NCI-H2081 (cell line): ENCODE measurements at regions not wholly inside any gene's neighbourhood (a gene's known extent, or its start where the extent isn't known, plus 50 kb on each side); places are given as distances from the start of the nearest gene placed in this dataset.
A peak's percentile ranks its signal among the peaks of the same experiment; 100 is the strongest.

Source experiments
- DNase-seq, 2 experiments: peaks; one replicate each; lab custom pipeline; 2025; lab: John Stamatoyannopoulos, UW

GRCh38 chr5:20113931-20114330, 125.9 kb upstream of the CDH18 start:
- no peak for DNase-seq

DNA sequence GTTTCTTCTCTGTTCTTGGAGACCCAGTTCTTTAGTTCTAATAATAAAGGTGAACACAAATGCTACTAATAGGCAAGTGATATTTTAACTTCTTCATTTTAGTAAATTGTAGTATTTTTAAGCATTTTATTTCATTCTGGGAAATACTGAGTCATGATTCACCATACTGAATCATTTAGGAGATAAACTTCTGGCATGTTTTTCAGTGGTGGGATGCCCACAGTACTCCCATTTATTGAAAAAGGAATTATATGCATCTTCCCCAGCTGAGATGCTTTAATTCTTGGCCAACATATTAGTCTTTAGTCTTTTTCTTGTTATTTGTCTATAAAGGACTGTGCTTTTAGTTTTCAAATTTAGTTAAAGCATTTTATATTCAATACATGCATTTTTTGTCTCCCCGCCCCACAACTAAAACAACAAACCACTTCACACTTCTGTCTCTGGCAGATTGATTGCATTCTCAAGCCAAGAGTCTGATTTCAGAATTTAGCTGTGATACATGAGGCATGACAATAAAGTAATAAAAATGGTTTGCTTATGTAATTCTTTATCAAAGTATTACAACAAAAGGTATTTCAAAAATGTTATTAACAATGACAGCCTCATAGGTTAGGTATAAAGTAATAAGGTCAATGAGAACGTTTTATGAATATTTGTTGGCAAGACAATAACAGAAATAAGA, 125.2 kb upstream of the CDH18 start:
- peak in 1 of 2 experiments; percentile 70 for DNase-seq

- DNase-seq = no peak
These were observed 121.3 kb upstream of the CDH18 start for GRCh38 chr5:20109326-20109725.

- DNase-seq = peak; percentile 49 to 86
These were observed 117.9 kb upstream of the CDH18 start for GRCh38 chr5:20105915-20106314.

DNA sequence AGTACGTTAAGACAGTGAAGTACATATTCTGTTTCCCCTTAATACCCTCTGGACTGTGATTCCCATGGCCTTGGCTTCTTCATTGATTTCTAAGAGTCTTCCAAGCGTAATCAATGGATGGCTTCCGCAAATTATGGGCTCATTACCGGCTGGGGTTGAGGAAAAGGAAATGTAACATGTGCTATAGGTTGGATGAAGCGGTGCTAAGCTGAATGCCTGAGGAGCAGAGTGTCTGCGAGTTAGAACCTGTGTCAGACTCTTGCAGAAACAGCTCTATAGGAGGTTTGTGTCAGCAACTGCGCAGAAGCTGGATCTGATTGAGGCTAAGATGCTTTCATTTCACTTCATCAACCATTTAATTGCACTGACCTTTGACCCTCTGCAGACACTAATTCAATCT, 114.3 kb upstream of the CDH18 start:
- no peak for DNase-seq

- no peak for DNase-seq
These were observed 110.7 kb upstream of the CDH18 start for GRCh38 chr5:20098694-20099093.

DNA sequence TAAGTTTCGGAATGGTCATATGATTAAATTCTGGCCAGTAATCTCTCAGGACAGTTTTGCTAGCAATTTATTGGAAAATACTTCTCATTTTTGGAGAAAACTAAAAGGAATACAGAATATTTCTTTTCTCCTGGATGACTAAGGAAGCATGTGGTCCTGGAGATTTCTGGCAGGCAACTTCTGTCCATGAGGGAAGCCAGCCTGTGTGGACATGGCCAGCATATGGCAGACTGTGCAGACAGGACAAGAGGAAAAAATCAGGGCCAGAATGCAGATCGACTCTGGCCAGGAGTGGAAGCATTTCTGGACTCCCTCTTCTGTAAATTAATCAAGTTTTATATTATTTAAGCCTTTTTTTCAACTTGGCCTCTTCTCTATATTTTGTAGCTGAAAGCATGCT, 100.4 kb upstream of the CDH18 start:
- DNase-seq = no peak

- no peak for DNase-seq
These were observed 99.3 kb upstream of the CDH18 start for GRCh38 chr5:20087299-20087698.

DNA sequence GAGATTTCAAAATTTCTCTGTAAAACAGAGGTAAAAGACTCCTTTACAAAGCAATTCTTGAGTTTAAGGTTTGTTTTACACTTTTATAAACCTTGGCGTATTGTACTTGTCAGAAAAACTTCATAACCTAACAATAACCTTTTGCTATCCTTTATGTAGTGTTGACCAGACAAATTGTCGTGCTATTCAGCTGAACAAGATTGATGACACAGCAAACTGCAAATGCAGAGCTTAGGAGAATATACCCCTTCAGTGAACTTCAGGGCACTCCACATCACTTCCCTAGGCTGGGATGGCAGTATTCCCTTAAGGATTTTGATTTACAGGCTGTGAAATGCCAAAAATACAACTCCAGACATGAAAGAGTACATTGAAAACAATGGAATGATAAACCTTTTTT, 89.2 kb upstream of the CDH18 start:
- DNase-seq = no peak

GRCh38 chr5:20056933-20057332, 68.9 kb upstream of the CDH18 start:
- no peak for DNase-seq

- DNase-seq = no peak
These were observed 67.3 kb upstream of the CDH18 start for GRCh38 chr5:20055301-20055700.

DNA sequence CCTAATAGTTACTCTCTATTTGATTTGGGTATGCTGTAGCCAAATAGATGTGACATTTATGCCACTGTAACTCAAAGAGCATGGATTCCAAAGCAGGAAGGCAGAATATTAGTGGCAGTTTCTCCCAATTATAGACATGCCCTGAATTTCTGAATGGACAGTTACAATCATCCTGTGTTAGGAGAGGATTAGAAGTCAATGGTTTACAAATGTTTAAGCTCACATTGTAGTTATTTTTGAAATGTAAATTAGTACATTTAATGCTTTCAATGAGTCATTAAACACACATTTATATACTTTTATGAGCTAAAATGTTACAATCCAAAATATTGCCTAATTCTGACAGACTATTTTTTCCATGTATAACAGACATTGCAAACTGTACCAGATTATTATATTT, 62.3 kb upstream of the CDH18 start:
- no peak for DNase-seq

DNA sequence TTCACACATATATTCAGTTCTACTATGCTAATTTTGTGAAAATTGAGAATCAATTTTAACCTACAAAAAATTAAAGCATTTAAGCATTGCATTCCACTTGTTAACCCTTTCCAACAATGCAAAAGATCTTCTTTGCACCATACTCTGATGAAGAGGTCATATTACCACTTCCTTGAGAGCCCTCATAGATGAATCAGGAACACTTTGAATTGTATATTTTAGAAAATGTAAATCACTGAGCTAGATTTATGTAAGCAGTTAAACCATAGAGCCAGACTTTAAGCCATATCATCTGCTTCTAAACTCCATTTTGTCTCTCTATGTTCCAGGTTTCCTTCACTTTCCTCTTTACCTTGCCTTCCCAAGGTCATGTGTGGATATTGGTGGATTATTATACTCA, 56.5 kb upstream of the CDH18 start:
- DNase-seq = no peak

GRCh38 chr5:20041326-20042274, 53.6 kb upstream of the CDH18 start:
- DNase-seq = no peak

DNA sequence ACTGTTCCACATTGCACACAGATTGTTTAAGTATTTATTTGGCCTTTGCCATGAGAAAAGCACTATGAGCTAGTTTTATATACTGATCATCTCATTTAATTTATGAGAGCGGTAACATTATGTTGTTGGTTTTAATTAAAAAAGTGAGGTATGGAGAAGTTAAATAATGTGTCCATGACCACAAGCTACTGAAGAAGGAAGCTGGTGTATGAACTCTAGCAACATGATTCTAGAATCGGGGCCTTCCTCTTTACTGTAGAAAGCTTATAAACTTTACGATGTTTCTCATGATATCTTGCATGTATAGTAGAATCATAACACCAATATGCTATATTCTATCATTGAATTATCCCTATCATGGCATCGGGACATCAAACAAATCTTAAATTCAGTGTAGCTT, 52.9 kb upstream of the CDH18 start:
- DNase-seq = no peak
